ENCODE measurements at regions not wholly inside any gene's neighbourhood (a gene's known extent, or its start where the extent isn't known, plus 50 kb on each side); places are given as distances from the start of the nearest gene placed in this dataset.
"Not testable (repeated sequence)": the region's sequence is repeated elsewhere in the genome, so short reads cannot be mapped to it uniquely, and the experiment has no call there.

GRCh38 chr1:66460776-66461175 is 73.2 kb upstream of the SGIP1 start:
- DNase-seq (ENCODE audit: low spot score), result no peak

DNA sequence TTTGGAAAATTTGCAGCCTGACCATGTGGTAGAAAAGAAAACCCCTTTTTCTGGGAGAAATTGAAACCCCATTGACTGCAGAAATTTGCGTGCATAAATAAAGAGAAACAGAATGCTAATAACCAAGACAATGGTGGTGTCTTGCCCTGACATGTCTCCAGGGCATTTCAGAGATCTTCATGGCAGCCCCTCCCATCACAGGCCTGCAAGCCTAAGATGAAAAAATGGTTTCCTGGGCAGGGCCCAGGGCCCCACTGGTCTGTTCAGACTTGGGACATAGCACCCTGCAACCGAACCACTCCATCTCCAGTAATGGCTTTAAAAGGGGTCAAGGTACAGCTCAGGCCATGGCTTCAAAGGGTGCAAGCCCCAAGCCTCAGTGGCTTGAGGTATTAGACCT is 71.6 kb upstream of the SGIP1 start:
- no peak for DNase-seq (ENCODE audit: low spot score)

DNA sequence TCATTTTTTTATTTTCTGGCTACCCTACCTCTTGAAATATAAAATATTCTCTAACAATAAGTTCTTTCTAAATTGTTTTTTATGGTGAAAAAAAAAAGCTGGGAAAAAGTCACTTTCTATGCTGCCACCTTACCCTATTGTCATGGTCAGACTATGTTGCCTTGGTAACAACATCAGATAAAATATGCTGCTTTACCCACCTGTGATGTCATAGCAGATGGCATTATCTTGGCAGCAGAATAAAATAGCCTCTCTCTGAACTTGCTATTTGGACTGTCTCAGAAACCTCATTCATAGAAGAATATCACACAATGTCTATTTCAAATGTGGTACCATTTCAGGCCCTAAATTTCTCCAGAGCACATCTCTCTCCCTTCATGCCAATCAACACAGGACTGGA is 69.6 kb upstream of the SGIP1 start:
- DNase-seq (ENCODE audit: low spot score), result no peak

- no peak for DNase-seq (ENCODE audit: low spot score)
These were observed 69.2 kb upstream of the SGIP1 start for GRCh38 chr1:66464802-66465201.

DNA sequence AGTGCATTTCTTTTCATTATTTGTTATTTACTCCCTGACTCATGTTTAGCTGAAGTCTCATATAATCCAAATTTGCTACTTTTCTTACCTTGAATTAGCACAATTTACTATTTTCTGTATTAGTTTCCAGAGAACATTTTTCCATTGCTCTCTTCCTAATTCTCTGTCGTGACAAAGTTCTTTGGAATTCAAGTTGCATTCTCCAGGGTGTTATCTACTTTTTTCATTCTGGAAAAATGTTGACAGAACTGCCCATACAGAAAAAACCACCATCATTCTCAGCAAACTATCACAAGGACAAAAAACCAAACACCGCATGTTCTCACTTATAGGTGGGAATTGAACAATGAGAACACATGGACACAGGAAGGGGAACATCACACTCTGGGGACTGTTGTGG is 67.3 kb upstream of the SGIP1 start:
- not testable (repeated sequence) for DNase-seq (ENCODE audit: low spot score)

DNA sequence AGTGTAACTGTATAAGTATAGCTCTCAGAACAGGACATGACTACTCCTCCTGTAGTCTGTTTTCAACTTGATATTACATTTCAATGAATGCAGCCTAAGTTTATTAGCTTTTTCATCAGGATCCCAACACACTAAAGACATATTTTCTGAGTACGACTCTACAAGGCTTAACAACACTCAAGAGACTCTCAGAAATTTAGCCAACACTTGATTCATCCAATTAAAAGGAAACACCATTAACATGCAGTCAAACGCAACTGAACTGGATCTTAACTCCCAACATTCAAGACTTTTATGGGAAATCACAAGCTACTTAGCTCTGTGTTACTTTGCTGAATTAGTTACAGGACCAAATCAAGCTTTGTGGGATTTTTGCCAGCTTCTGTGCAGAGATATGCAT is 65.2 kb upstream of the SGIP1 start:
- no peak for DNase-seq (ENCODE audit: low spot score)

GRCh38 chr1:66475940-66476339 is 58.0 kb upstream of the SGIP1 start:
- DNase-seq (ENCODE audit: low spot score), result no peak

DNA sequence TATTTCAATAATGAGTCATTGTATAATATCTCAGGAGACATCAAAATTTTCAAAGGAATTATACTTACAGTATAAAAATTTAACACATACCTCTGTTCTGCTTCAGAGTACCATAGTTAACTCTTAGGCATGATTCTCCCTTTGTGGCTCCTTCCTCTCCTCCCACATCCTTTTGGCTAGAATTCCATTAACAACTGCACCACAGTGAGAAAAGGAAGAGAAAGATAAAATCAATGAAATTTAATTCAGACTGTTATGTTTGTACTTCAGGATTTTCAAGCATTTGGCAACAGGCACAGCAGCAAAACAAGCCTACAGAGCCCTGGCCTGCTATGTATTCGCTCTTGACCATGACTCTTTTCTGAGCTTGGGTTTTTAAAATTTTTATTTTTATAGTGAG is 57.2 kb upstream of the SGIP1 start:
- DNase-seq (ENCODE audit: low spot score), result no peak

- DNase-seq (ENCODE audit: low spot score), result no peak
These were observed 55.8 kb upstream of the SGIP1 start for GRCh38 chr1:66478116-66478515.

DNA sequence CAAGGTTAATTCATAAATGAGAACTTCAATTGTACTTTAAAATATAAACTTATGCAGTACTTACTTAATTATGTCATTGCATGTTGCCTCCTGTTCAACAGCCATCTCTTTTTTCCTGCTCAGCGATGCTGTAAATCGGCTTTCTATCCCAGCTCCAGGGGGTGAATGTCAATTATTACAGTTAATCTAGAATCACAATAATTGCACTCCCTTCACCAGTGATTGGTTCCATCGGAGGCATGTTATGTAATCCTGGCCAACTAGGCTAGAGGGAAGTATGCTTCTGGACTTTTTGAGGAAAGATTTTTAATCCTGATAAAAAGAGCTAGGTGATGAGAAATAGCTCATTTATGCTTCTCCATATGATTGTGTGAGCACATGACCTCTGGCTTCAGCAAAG is 53.8 kb upstream of the SGIP1 start:
- no peak for DNase-seq (ENCODE audit: low spot score)

DNA sequence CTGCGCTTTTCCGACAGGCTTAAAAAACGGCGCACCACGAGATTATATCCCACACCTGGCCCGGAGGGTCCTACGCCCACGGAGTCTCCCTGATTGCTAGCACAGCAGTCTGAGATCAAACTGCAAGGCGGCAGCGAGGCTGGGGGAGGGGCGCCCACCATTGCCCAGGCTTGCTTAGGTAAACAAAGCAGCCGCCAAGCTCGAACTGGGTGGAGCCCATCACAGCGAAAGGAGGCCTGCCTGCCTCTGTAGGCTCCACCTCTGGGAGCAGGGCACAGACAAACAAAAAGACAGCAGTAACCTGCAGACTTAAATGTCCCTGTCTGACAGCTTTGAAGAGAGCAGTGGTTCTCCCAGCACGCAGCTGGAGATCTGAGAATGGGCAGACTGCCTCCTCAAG is 52.7 kb upstream of the SGIP1 start:
- not testable (repeated sequence) for DNase-seq (ENCODE audit: low spot score)

Data from HT-29 (cell line).